Lower lobe of right lung (tissue), 2 donors: ENCODE measurements at regions not wholly inside any gene's neighbourhood (a gene's known extent, or its start where the extent isn't known, plus 50 kb on each side); places are given as distances from the start of the nearest gene placed in this dataset.

Source experiments
- ATAC-seq, 2 donors: fragments of 200-7000 bp; cut with Tn5 transposase; one replicate each; pipeline ENCODE4 v1.9.1; 2020 to 2022; ENCODE audit warnings: mild to moderate bottlenecking in 2 of 2, moderate library complexity in 2 of 2
- DNase-seq: peaks from one replicate; pipeline ENCODE4 v3.0.0-alpha.2; 2020
- H3K27ac ChIP-seq: fragments of 200-600 bp; one replicate; pipeline ENCODE4 v1.8.0; 2022
- H3K27me3 ChIP-seq: fragments of 200-600 bp; one replicate; pipeline ENCODE4 v1.8.0; 2022; ENCODE audit warnings: low read depth
- H3K36me3 ChIP-seq: fragments of 200-600 bp; one replicate; pipeline ENCODE4 v1.8.0; 2022; ENCODE audit warnings: mild to moderate bottlenecking
- H3K4me1 ChIP-seq: fragments of 200-600 bp; one replicate; pipeline ENCODE4 v1.8.0; 2022
- H3K4me3 ChIP-seq: fragments of 200-600 bp; one replicate; pipeline ENCODE4 v1.8.0; 2022; ENCODE audit warnings: mild to moderate bottlenecking
- H3K9me3 ChIP-seq: fragments of 200-600 bp; one replicate; pipeline ENCODE4 v1.8.0; 2022
- intact Hi-C: fragments of 100-400 bp; cut with DNase I; formaldehyde crosslinking; loops from one replicate; pipeline ENCODE4 v1.11.0; 2022
- TF ChIP-seq, protein P1 (sequence below): fragments of 200-600 bp; IDR thresholded peaks from one replicate; pipeline ENCODE4 v1.8.0; 2022; ENCODE audit warnings: antibody characterized with exemption, mild to moderate bottlenecking
- donor health status: DM: no; HTN: yes; CAD: no; lungs with severe emphysema.

- no peaks in the 10 kb centered on the region for H3K27me3 ChIP-seq
- H3K9me3 ChIP-seq: no peaks in the 10 kb centered on the region
- no peak overlapping the region for H3K4me3 ChIP-seq
- H3K36me3 ChIP-seq: no peaks in the 10 kb centered on the region
- ATAC-seq (no peak), DNase-seq (no peak)
- H3K4me1 ChIP-seq: peaks cover 3% of the 10 kb centered on the region
- TF ChIP-seq, protein P1, sequence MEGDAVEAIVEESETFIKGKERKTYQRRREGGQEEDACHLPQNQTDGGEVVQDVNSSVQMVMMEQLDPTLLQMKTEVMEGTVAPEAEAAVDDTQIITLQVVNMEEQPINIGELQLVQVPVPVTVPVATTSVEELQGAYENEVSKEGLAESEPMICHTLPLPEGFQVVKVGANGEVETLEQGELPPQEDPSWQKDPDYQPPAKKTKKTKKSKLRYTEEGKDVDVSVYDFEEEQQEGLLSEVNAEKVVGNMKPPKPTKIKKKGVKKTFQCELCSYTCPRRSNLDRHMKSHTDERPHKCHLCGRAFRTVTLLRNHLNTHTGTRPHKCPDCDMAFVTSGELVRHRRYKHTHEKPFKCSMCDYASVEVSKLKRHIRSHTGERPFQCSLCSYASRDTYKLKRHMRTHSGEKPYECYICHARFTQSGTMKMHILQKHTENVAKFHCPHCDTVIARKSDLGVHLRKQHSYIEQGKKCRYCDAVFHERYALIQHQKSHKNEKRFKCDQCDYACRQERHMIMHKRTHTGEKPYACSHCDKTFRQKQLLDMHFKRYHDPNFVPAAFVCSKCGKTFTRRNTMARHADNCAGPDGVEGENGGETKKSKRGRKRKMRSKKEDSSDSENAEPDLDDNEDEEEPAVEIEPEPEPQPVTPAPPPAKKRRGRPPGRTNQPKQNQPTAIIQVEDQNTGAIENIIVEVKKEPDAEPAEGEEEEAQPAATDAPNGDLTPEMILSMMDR: no peak
- H3K27ac ChIP-seq: no peak overlapping the region
- intact Hi-C loops: no loop called here
Observed at GRCh38 chr17:33517746-33518145, 224.7 kb upstream of the ASIC2 start.

- TF ChIP-seq, protein P1: no peak
- H3K27me3 ChIP-seq: no peaks in the 10 kb centered on the region
- no peaks in the 10 kb centered on the region for H3K36me3 ChIP-seq
- no peak overlapping the region for H3K4me3 ChIP-seq
- ATAC-seq: no peak
- intact Hi-C loops: no loop called here
- no peak for DNase-seq
- H3K9me3 ChIP-seq: no peaks in the 10 kb centered on the region
- no peak overlapping the region for H3K27ac ChIP-seq
- peaks cover 3% of the 10 kb centered on the region for H3K4me1 ChIP-seq
Observed at GRCh38 chr17:33519692-33520091, 226.6 kb upstream of the ASIC2 start.

DNA sequence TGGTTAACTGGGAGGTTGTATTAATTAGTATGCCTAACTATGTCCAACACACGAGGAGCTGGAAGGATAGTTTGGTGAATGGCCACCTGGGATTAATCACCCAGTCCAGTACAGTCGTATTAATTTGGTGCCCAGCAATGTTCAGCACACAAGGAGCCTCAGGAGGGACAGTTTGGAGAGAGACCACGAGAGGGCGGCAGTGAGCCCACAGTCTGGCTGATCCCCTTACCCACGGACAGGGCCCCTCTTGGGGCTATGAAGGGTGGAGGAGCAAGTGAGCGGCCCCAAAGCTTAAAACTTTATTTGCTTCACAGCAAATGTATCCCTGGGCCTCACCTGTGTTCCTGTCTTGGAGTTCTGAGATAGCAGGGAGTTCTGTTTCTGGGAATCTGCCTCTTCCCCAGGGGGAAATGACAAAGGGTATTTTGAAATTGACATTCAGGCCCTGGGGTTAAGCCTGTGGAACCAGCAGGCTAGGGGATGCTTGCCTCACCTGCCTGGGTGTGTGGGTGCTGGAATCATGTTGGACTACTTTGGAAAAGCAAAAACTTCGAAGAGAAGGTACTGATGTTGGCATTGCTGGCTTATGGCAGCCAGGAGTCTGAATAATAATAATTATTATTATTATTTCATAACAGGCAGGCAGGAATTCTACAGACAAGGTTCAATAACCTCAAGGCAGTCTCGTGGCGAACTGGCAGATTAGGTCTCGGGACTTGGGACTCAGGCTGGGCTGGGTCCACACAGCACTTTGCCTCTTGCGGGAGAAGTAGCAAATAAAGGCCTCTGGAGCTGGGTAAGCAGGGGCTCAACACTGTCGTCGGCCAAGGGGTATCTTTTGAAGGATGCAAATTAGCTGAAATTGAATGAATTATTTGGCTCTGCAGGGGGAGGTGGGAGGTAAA, 227.6 kb upstream of the ASIC2 start:
- TF ChIP-seq, protein P1: peak; percentile 73
- Histone ChIP-seq H3K9me3 (no peaks in the 10 kb centered on the region), H3K4me1 (peaks cover 3% of the 10 kb centered on the region), H3K4me3 (no peak overlapping the region), H3K27me3 (no peaks in the 10 kb centered on the region), H3K27ac (no peak overlapping the region), H3K36me3 (no peaks in the 10 kb centered on the region)
- ATAC-seq: peak; percentile 54
- intact Hi-C loops: no loop called here
- peak; percentile 51 for DNase-seq

DNA sequence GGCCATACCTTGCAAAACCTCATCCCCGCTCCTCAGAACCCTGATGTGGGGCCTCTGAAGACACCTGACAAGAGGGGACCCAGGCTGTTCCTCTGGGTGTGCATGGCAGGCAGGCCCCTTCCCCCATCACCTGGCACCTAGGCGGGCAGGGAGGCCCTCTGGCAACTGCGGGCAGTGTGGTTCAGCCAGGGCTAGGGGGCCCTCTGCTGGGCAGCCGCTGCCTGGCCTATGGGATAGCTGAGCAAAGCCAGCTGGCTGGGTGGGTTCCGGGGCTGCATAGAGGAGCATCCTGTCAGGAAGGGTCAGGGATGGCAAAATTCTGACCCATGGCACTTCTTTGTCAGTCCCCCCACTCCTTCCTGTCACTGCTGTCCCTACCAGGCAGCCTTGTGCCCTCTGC, 228.7 kb upstream of the ASIC2 start:
- Histone ChIP-seq H3K27me3 (no peaks in the 10 kb centered on the region), H3K4me3 (no peak overlapping the region), H3K27ac (no peak overlapping the region), H3K36me3 (no peaks in the 10 kb centered on the region), H3K9me3 (no peaks in the 10 kb centered on the region), H3K4me1 (peaks cover 3% of the 10 kb centered on the region)
- intact Hi-C loops: no loop called here
- ATAC-seq (peak; percentile 11 to 37), DNase-seq (no peak)
- TF ChIP-seq, protein P1: peak; percentile 42

- no peak overlapping the region for H3K27ac ChIP-seq
- DNase-seq (no peak), ATAC-seq (no peak)
- H3K36me3 ChIP-seq: no peaks in the 10 kb centered on the region
- no peaks in the 10 kb centered on the region for H3K9me3 ChIP-seq
- H3K27me3 ChIP-seq: no peaks in the 10 kb centered on the region
- TF ChIP-seq, protein P1: no peak
- no peaks in the 10 kb centered on the region for H3K4me1 ChIP-seq
- intact Hi-C loops: no loop called here
- H3K4me3 ChIP-seq: no peak overlapping the region
Observed at GRCh38 chr17:33522623-33523022, 229.5 kb upstream of the ASIC2 start.
